Astrocyte (in vitro differentiated cells and primary cell): ENCODE measurements at regions not wholly inside any gene's neighbourhood (a gene's known extent, or its start where the extent isn't known, plus 50 kb on each side); places are given as distances from the start of the nearest gene placed in this dataset.

ENCODE experiments used
- DNase-seq: peaks from one replicate; pipeline ENCODE4 v3.0.0-alpha.2; 2010; ENCODE audit warnings: low read depth
- FAIRE-seq: peaks from 2 replicates; lab custom pipeline; 2011; peaks lifted over from hg19 to GRCh38; lab: Jason Lieb, UNC
- H2AFZ ChIP-seq: 2 replicates; pipeline ENCODE4 v1.6.0; 2012; ENCODE audit warnings: low read depth, low read length, inconsistent platforms
- H3K27ac ChIP-seq: 2 replicates; pipeline ENCODE4 v1.5.1; 2011; ENCODE audit warnings: low read depth, low read length, inconsistent platforms
- H3K27me3 ChIP-seq: 2 replicates; pipeline ENCODE4 v1.6.0; 2011; ENCODE audit warnings: low read length, inconsistent platforms; ENCODE audit not compliant: insufficient read depth
- H3K36me3 ChIP-seq: 2 replicates; pipeline ENCODE4 v1.5.1; 2011; ENCODE audit warnings: low read length, inconsistent platforms; ENCODE audit not compliant: insufficient read depth
- H3K4me1 ChIP-seq: 2 replicates; pipeline ENCODE4 v1.5.1; 2011; ENCODE audit warnings: low read length, inconsistent platforms; ENCODE audit not compliant: insufficient read depth
- H3K4me2 ChIP-seq: 2 replicates; pipeline ENCODE4 v1.6.0; 2012; ENCODE audit warnings: low read length, inconsistent platforms
- H3K4me3 ChIP-seq: 2 replicates; pipeline ENCODE4 v1.5.1; 2011; ENCODE audit warnings: low read depth, mild to moderate bottlenecking, low read length, inconsistent platforms; ENCODE audit not compliant: insufficient read depth
- H3K79me2 ChIP-seq: 2 replicates; pipeline ENCODE4 v1.6.0; 2012; ENCODE audit warnings: mild to moderate bottlenecking, low read length, inconsistent platforms; ENCODE audit not compliant: insufficient read depth
- H3K9ac ChIP-seq: 2 replicates; pipeline ENCODE4 v1.6.0; 2012; ENCODE audit warnings: mild to moderate bottlenecking, low read length, inconsistent platforms
- H3K9me3 ChIP-seq: 2 replicates; pipeline ENCODE4 v1.5.1; 2012; ENCODE audit warnings: low read depth, mild to moderate bottlenecking, low read length, inconsistent platforms; ENCODE audit not compliant: insufficient read depth
- H4K20me1 ChIP-seq: 2 replicates; pipeline ENCODE4 v1.6.0; 2012; ENCODE audit warnings: low read length, inconsistent platforms; ENCODE audit not compliant: insufficient read depth
- H3K27ac Mint-ChIP-seq: one replicate; pipeline ENCODE4 v1.8.0; 2021; ENCODE audit warnings: mild to moderate bottlenecking, mixed read lengths; ENCODE audit not compliant: unreplicated experiment
- H3K27me3 Mint-ChIP-seq: one replicate; pipeline ENCODE4 v1.8.0; 2021; ENCODE audit warnings: low read depth, mixed read lengths; ENCODE audit not compliant: unreplicated experiment
- H3K36me3 Mint-ChIP-seq: one replicate; pipeline ENCODE4 v1.8.0; 2021; ENCODE audit warnings: low read depth, mixed read lengths; ENCODE audit not compliant: unreplicated experiment
- H3K4me1 Mint-ChIP-seq: one replicate; pipeline ENCODE4 v1.8.0; 2021; ENCODE audit warnings: low read depth, mixed read lengths; ENCODE audit not compliant: unreplicated experiment
- H3K4me3 Mint-ChIP-seq: one replicate; pipeline ENCODE4 v1.8.0; 2021; ENCODE audit warnings: mild to moderate bottlenecking, moderate library complexity, mixed read lengths; ENCODE audit not compliant: unreplicated experiment
- H3K9me3 Mint-ChIP-seq: one replicate; pipeline ENCODE4 v1.8.0; 2021; ENCODE audit warnings: mild to moderate bottlenecking, mixed read lengths; ENCODE audit not compliant: unreplicated experiment
- EZH2 ChIP-seq: IDR thresholded peaks from 2 replicates; pipeline ENCODE4 v1.6.1; 2012; ENCODE audit warnings: mild to moderate bottlenecking, low read length, inconsistent platforms; ENCODE audit not compliant: insufficient read depth
- TF ChIP-seq, protein P1 (sequence below): IDR thresholded peaks from 2 replicates; pipeline ENCODE4 v1.5.1; 2011; ENCODE audit warnings: low read depth, mild to moderate bottlenecking, inconsistent platforms, low read length, moderate library complexity; ENCODE audit not compliant: insufficient read depth

DNA sequence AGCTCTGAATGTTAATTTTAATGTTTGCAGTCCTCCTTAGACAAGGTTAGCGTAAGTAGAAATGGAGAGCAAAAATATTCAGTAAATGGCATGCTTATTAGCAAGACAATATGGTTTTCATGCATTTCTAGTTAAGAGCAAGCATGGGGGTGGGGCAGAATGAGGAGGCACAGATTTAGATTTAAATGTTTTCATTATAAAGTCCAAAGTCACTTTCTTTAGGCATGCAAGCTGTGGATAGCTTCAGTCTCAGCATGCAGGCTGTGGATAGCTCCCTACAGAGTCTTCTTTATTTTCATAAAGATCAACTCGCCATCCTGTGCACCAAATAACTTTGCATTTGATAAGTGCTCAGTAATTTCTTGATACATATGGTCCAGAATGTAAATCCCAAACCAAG is 1294.5 kb upstream of the ADGRL2 start:
- Histone ChIP-seq H3K79me2 (no peaks in the 10 kb centered on the region), H3K9me3 (no peaks in the 10 kb centered on the region), H2AFZ (no peak overlapping the region), H3K4me1 (no peaks in the 10 kb centered on the region), H3K4me3 (no peak overlapping the region), H3K27me3 (no peaks in the 10 kb centered on the region), H3K4me2 (no peak overlapping the region), H4K20me1 (no peaks in the 10 kb centered on the region), H3K9ac (no peak overlapping the region), H3K27ac (no peak overlapping the region), H3K36me3 (no peaks in the 10 kb centered on the region)
- Mint-ChIP-seq H3K9me3 (peaks cover 2% of the 10 kb centered on the region), H3K4me3 (no peak overlapping the region), H3K36me3 (no peaks in the 10 kb centered on the region), H3K27ac (no peak overlapping the region), H3K27me3 (no peaks in the 10 kb centered on the region), H3K4me1 (peaks cover 3% of the 10 kb centered on the region)
- no peak for FAIRE-seq
- DNase-seq: no peak
- TF ChIP-seq, protein P1, sequence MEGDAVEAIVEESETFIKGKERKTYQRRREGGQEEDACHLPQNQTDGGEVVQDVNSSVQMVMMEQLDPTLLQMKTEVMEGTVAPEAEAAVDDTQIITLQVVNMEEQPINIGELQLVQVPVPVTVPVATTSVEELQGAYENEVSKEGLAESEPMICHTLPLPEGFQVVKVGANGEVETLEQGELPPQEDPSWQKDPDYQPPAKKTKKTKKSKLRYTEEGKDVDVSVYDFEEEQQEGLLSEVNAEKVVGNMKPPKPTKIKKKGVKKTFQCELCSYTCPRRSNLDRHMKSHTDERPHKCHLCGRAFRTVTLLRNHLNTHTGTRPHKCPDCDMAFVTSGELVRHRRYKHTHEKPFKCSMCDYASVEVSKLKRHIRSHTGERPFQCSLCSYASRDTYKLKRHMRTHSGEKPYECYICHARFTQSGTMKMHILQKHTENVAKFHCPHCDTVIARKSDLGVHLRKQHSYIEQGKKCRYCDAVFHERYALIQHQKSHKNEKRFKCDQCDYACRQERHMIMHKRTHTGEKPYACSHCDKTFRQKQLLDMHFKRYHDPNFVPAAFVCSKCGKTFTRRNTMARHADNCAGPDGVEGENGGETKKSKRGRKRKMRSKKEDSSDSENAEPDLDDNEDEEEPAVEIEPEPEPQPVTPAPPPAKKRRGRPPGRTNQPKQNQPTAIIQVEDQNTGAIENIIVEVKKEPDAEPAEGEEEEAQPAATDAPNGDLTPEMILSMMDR: no peak
- no peak for TF ChIP-seq EZH2

GRCh38 chr1:80498673-80499072 is 1302.1 kb upstream of the ADGRL2 start:
- no peak overlapping the region for H3K27ac Mint-ChIP-seq
- H3K4me2 ChIP-seq: no peak overlapping the region
- FAIRE-seq: no peak
- no peaks in the 10 kb centered on the region for H3K36me3 ChIP-seq
- H3K27me3 Mint-ChIP-seq: no peaks in the 10 kb centered on the region
- TF ChIP-seq EZH2: no peak
- TF ChIP-seq, protein P1: no peak
- no peak for DNase-seq
- no peak overlapping the region for H2AFZ ChIP-seq
- no peak overlapping the region for H3K4me3 ChIP-seq
- no peak overlapping the region for H3K27ac ChIP-seq
- no peaks in the 10 kb centered on the region for H3K36me3 Mint-ChIP-seq
- no peaks in the 10 kb centered on the region for H3K4me1 ChIP-seq
- H3K4me3 Mint-ChIP-seq: no peak overlapping the region
- H3K4me1 Mint-ChIP-seq: peaks cover 2% of the 10 kb centered on the region
- H3K9ac ChIP-seq: no peak overlapping the region
- no peaks in the 10 kb centered on the region for H3K79me2 ChIP-seq
- no peaks in the 10 kb centered on the region for H4K20me1 ChIP-seq
- H3K9me3 ChIP-seq: peaks cover 3% of the 10 kb centered on the region
- peaks cover 4% of the 10 kb centered on the region for H3K9me3 Mint-ChIP-seq
- no peaks in the 10 kb centered on the region for H3K27me3 ChIP-seq

DNA sequence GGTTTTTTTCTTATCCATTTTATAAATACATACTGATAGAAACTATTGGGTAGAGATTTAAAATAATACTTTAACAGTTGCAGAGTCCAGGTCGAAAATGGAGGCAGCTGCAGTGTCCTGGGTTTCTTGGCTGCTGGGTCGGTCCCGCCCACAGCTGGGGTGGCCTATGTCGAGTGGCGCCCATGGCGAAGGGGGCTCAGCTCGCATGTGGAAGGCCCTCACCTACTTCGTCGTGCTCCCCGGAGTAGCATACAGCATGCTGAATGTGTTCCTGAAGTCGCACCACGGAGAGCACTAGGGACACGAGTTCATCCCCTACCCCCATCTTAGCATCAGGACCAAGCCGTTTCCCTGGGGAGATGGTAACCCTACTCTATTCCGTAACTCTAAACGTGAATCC is 1304.9 kb upstream of the ADGRL2 start:
- no peak overlapping the region for H3K4me3 Mint-ChIP-seq
- FAIRE-seq: no peak
- Histone ChIP-seq H3K4me2 (no peak overlapping the region), H3K4me3 (no peak overlapping the region), H3K4me1 (no peaks in the 10 kb centered on the region), H4K20me1 (no peaks in the 10 kb centered on the region), H3K9me3 (peaks cover 3% of the 10 kb centered on the region), H3K9ac (no peak overlapping the region), H3K27ac (no peak overlapping the region), H2AFZ (no peak overlapping the region), H3K79me2 (no peaks in the 10 kb centered on the region), H3K27me3 (no peaks in the 10 kb centered on the region), H3K36me3 (no peaks in the 10 kb centered on the region)
- no peaks in the 10 kb centered on the region for H3K27me3 Mint-ChIP-seq
- peaks cover 2% of the 10 kb centered on the region for H3K4me1 Mint-ChIP-seq
- TF ChIP-seq EZH2: no peak
- TF ChIP-seq, protein P1: no peak
- H3K9me3 Mint-ChIP-seq: no peaks in the 10 kb centered on the region
- no peak overlapping the region for H3K27ac Mint-ChIP-seq
- DNase-seq: no peak
- H3K36me3 Mint-ChIP-seq: no peaks in the 10 kb centered on the region
